DOHH2 (cell line): ENCODE measurements at regions not wholly inside any gene's neighbourhood (a gene's known extent, or its start where the extent isn't known, plus 50 kb on each side); places are given as distances from the start of the nearest gene placed in this dataset.
A peak's percentile ranks its signal among the peaks of the same experiment; 100 is the strongest.

Experiments
- H3F3A ChIP-seq: fragments of 200-600 bp; sonication (generic), shearing (Covaris generic); 2 replicates; pipeline ENCODE4 v1.6.0; 2016; ENCODE audit warnings: antibody characterized with exemption, mild to moderate bottlenecking; ENCODE audit not compliant: control insufficient read depth, insufficient read depth
- H3K27ac ChIP-seq: fragments of 200-600 bp; sonication (generic); 2 replicates; pipeline ENCODE4 v1.5.1; 2014; ENCODE audit warnings: low read depth, mild to moderate bottlenecking, low read length, moderate library complexity
- H3K27me3 ChIP-seq: fragments of 200-600 bp; sonication (generic); 2 replicates; pipeline ENCODE4 v1.6.1; 2014; ENCODE audit warnings: mild to moderate bottlenecking, low read length, mixed read lengths; ENCODE audit not compliant: control insufficient read depth
- H3K36me3 ChIP-seq: fragments of 200-600 bp; sonication (generic); 2 replicates; pipeline ENCODE4 v1.6.1; 2014; ENCODE audit warnings: mild to moderate bottlenecking, low read length, moderate library complexity, mixed read lengths; ENCODE audit not compliant: control insufficient read depth
- H3K4me1 ChIP-seq: fragments of 200-600 bp; sonication (generic); 2 replicates; pipeline ENCODE4 v1.6.1; 2014; ENCODE audit warnings: mild to moderate bottlenecking, low read length, mixed read lengths; ENCODE audit not compliant: control insufficient read depth
- H3K4me2 ChIP-seq: fragments of 200-600 bp; sonication (generic); 2 replicates; pipeline ENCODE4 v1.6.0; 2014; ENCODE audit warnings: mild to moderate bottlenecking, low read length, moderate library complexity
- H3K4me3 ChIP-seq: fragments of 200-600 bp; sonication (generic); 2 replicates; pipeline ENCODE4 v1.5.1; 2014; ENCODE audit warnings: mild to moderate bottlenecking, low read length, mixed read lengths
- H3K79me2 ChIP-seq: fragments of 200-600 bp; sonication (generic); 2 replicates; pipeline ENCODE4 v1.6.1; 2014; ENCODE audit warnings: mild to moderate bottlenecking, low read length, mixed read lengths; ENCODE audit not compliant: control insufficient read depth
- H3K9me2 ChIP-seq: fragments of 200-600 bp; sonication (generic); replicated peaks from 2 replicates; pipeline ENCODE4 v1.6.1; 2014; ENCODE audit warnings: mild to moderate bottlenecking, low read length, mixed read lengths; ENCODE audit not compliant: control insufficient read depth
- H3K9me3 ChIP-seq: fragments of 200-600 bp; sonication (generic); 2 replicates; pipeline ENCODE4 v1.6.1; 2014; ENCODE audit warnings: antibody characterized with exemption, low read length, mixed read lengths; ENCODE audit not compliant: control insufficient read depth, insufficient read depth
- H4K20me1 ChIP-seq: fragments of 200-600 bp; sonication (generic); 2 replicates; pipeline ENCODE4 v1.6.0; 2014; ENCODE audit warnings: low read depth, mild to moderate bottlenecking, antibody characterized with exemption, low read length, moderate library complexity; ENCODE audit not compliant: control insufficient read depth, insufficient read depth
- EZH2phosphoT487 ChIP-seq: fragments of 200-600 bp; sonication (generic); IDR thresholded peaks from 2 replicates; pipeline ENCODE4 v1.6.1; 2017; ENCODE audit warnings: borderline replicate concordance, mild to moderate bottlenecking, antibody characterized with exemption, low read length, moderate library complexity, mixed read lengths
- TF ChIP-seq, protein P1 (sequence below): fragments of 200-600 bp; sonication (generic); IDR thresholded peaks from one replicate; pipeline ENCODE4 v1.5.1; 2014; ENCODE audit warnings: antibody characterized with exemption, mild to moderate bottlenecking, low read depth, low read length; ENCODE audit not compliant: poor library complexity, severe bottlenecking

DNA sequence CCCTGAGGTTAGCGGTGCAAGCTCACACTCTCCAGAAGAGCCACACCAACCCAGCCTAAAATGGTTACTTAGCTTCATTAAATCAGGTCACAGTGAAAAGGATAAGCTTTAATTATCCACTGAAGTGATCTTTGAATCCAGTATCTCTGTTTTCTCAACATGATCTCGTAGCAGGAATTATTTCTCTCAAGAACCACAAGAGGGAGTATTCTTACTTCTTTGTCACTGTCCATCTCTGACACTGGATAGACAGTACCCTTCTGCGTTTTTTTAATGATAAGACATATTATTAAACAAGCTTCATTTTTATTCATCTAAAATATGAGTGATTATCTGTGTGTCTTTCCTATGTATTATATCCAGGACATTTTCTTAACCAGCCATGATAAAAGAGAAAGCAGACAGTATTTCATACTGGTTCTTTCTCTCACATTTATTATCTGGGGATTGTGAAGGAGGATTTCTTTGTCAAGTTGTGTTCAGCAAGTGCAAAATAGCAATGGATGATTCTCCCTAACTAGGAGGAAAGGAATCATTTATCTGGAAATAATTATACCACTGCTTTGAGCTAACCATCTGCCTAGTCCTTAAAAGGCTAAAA, 105.4 kb upstream of the CCDC54 start:
- H3K27me3 ChIP-seq: peaks cover 13% of the 10 kb centered on the region
- no peaks in the 10 kb centered on the region for H3K9me3 ChIP-seq
- H3K27ac ChIP-seq: no peak overlapping the region
- no peaks in the 10 kb centered on the region for H4K20me1 ChIP-seq
- H3K4me3 ChIP-seq: no peak overlapping the region
- H3K79me2 ChIP-seq: no peaks in the 10 kb centered on the region
- no peaks in the 10 kb centered on the region for H3F3A ChIP-seq
- no peak overlapping the region for H3K4me2 ChIP-seq
- no peak for TF ChIP-seq EZH2phosphoT487
- TF ChIP-seq, protein P1, sequence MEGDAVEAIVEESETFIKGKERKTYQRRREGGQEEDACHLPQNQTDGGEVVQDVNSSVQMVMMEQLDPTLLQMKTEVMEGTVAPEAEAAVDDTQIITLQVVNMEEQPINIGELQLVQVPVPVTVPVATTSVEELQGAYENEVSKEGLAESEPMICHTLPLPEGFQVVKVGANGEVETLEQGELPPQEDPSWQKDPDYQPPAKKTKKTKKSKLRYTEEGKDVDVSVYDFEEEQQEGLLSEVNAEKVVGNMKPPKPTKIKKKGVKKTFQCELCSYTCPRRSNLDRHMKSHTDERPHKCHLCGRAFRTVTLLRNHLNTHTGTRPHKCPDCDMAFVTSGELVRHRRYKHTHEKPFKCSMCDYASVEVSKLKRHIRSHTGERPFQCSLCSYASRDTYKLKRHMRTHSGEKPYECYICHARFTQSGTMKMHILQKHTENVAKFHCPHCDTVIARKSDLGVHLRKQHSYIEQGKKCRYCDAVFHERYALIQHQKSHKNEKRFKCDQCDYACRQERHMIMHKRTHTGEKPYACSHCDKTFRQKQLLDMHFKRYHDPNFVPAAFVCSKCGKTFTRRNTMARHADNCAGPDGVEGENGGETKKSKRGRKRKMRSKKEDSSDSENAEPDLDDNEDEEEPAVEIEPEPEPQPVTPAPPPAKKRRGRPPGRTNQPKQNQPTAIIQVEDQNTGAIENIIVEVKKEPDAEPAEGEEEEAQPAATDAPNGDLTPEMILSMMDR: peak; percentile 68
- H3K36me3 ChIP-seq: no peaks in the 10 kb centered on the region
- H3K9me2 ChIP-seq: no peaks in the 10 kb centered on the region
- no peaks in the 10 kb centered on the region for H3K4me1 ChIP-seq

DNA sequence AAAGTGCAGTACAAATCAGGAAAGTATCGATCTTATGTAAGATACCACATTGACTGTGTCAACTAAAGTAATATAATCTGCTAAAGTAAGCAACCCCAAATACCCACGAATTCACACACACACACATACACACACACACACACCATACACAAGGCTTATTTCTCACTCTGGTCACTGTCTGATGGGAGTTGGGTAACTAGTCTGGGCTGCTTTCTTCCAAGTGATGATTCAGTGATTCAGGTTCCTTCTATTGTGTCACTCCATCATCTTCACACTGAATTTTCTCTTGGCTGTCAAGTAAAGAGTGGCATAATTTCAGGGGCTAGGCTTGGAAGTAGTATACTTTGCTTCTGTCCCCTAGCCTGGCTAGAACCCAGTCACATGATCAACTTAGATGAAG, 104.8 kb upstream of the CCDC54 start:
- H3K9me2 ChIP-seq: no peaks in the 10 kb centered on the region
- H3F3A ChIP-seq: no peaks in the 10 kb centered on the region
- H3K36me3 ChIP-seq: no peaks in the 10 kb centered on the region
- no peak overlapping the region for H3K4me3 ChIP-seq
- H4K20me1 ChIP-seq: no peaks in the 10 kb centered on the region
- peaks cover 14% of the 10 kb centered on the region for H3K27me3 ChIP-seq
- H3K4me2 ChIP-seq: no peak overlapping the region
- no peak overlapping the region for H3K27ac ChIP-seq
- no peaks in the 10 kb centered on the region for H3K79me2 ChIP-seq
- H3K4me1 ChIP-seq: no peaks in the 10 kb centered on the region
- TF ChIP-seq, protein P1: no peak
- no peak for TF ChIP-seq EZH2phosphoT487
- H3K9me3 ChIP-seq: no peaks in the 10 kb centered on the region

- no peaks in the 10 kb centered on the region for H3K79me2 ChIP-seq
- no peak overlapping the region for H3K4me2 ChIP-seq
- no peak overlapping the region for H3K27ac ChIP-seq
- no peak overlapping the region for H3K4me3 ChIP-seq
- H3K9me2 ChIP-seq: no peaks in the 10 kb centered on the region
- H3K27me3 ChIP-seq: peaks cover 14% of the 10 kb centered on the region
- H3F3A ChIP-seq: no peaks in the 10 kb centered on the region
- TF ChIP-seq, protein P1: peak; percentile 11
- TF ChIP-seq EZH2phosphoT487: no peak
- H3K9me3 ChIP-seq: no peaks in the 10 kb centered on the region
- no peaks in the 10 kb centered on the region for H3K36me3 ChIP-seq
- H4K20me1 ChIP-seq: no peaks in the 10 kb centered on the region
- no peaks in the 10 kb centered on the region for H3K4me1 ChIP-seq
Observed at GRCh38 chr3:107272885-107273284, 104.4 kb upstream of the CCDC54 start.
